MM.1S (cell line): ENCODE measurements at regions not wholly inside any gene's neighbourhood (a gene's known extent, or its start where the extent isn't known, plus 50 kb on each side); places are given as distances from the start of the nearest gene placed in this dataset.

Experiments
- DNase-seq: peaks from one replicate; pipeline ENCODE4 v3.0.0-alpha.2; 2015
- H2AFZ ChIP-seq: fragments of 300-600 bp; sonication (generic); 2 replicates; pipeline ENCODE4 v1.6.0; 2016; ENCODE audit warnings: antibody characterized with exemption, low read length
- H3F3A ChIP-seq: fragments of 300-600 bp; sonication (generic); 2 replicates; pipeline ENCODE4 v1.6.1; 2016; ENCODE audit warnings: mild to moderate bottlenecking, antibody characterized with exemption, low read length, moderate library complexity, mixed read lengths; ENCODE audit not compliant: insufficient read depth
- H3K27ac ChIP-seq: fragments of 300-600 bp; sonication (generic); 2 replicates; pipeline ENCODE4 v1.5.1; 2016; ENCODE audit warnings: mild to moderate bottlenecking, low read length
- H3K27me3 ChIP-seq: fragments of 300-600 bp; sonication (generic); replicated peaks from 2 replicates; pipeline ENCODE4 v1.6.0; 2016; ENCODE audit warnings: low read length; ENCODE audit not compliant: insufficient read depth
- H3K36me3 ChIP-seq: fragments of 300-600 bp; sonication (generic); replicated peaks from 2 replicates; pipeline ENCODE4 v1.6.1; 2016; ENCODE audit warnings: mild to moderate bottlenecking, low read length, mixed read lengths; ENCODE audit not compliant: insufficient read depth
- H3K4me1 ChIP-seq: fragments of 300-600 bp; sonication (generic); 2 replicates; pipeline ENCODE4 v1.6.1; 2016; ENCODE audit warnings: low read length, mixed read lengths
- H3K4me2 ChIP-seq: fragments of 300-600 bp; sonication (generic); 2 replicates; pipeline ENCODE4 v1.6.0; 2016; ENCODE audit warnings: low read depth, low read length
- H3K4me3 ChIP-seq: fragments of 300-600 bp; sonication (generic); 2 replicates; pipeline ENCODE4 v1.5.1; 2016; ENCODE audit warnings: low read length, mixed read lengths
- H3K79me2 ChIP-seq: fragments of 300-600 bp; sonication (generic); 2 replicates; pipeline ENCODE4 v1.6.1; 2016; ENCODE audit warnings: mixed run types, low read length, mixed read lengths
- H3K9ac ChIP-seq: fragments of 300-600 bp; sonication (generic); 2 replicates; pipeline ENCODE4 v1.6.1; 2016; ENCODE audit warnings: low read length, mixed read lengths
- H3K9me2 ChIP-seq: fragments of 300-600 bp; sonication (generic); replicated peaks from 2 replicates; pipeline ENCODE4 v1.6.1; 2016; ENCODE audit warnings: mild to moderate bottlenecking, low read length, mixed read lengths; ENCODE audit not compliant: insufficient read depth
- H3K9me3 ChIP-seq: fragments of 300-600 bp; sonication (generic); replicated peaks from 2 replicates; pipeline ENCODE4 v1.6.1; 2016; ENCODE audit warnings: mild to moderate bottlenecking, low read length, mixed read lengths; ENCODE audit not compliant: insufficient read depth
- H4K20me1 ChIP-seq: fragments of 300-600 bp; sonication (generic); 2 replicates; pipeline ENCODE4 v1.6.1; 2016; ENCODE audit warnings: mild to moderate bottlenecking, low read length, moderate library complexity, mixed read lengths; ENCODE audit not compliant: insufficient read depth
- EZH2 ChIP-seq: fragments of 300-600 bp; sonication (generic); optimal IDR thresholded peaks from 2 replicates; pipeline ENCODE3; 2017; ENCODE audit warnings: low read depth, mild to moderate bottlenecking, antibody characterized with exemption, low read length, mixed read lengths
- EZH2phosphoT487 ChIP-seq: fragments of 300-600 bp; sonication (generic); IDR thresholded peaks from 2 replicates; pipeline ENCODE4 v1.6.1; 2018; ENCODE audit warnings: antibody characterized with exemption, low read length
- TF ChIP-seq, protein P1 (sequence below): fragments of 300-600 bp; sonication (generic); IDR thresholded peaks from 2 replicates; pipeline ENCODE4 v1.5.1; 2016; ENCODE audit warnings: antibody characterized with exemption, low read length, mixed read lengths

DNA sequence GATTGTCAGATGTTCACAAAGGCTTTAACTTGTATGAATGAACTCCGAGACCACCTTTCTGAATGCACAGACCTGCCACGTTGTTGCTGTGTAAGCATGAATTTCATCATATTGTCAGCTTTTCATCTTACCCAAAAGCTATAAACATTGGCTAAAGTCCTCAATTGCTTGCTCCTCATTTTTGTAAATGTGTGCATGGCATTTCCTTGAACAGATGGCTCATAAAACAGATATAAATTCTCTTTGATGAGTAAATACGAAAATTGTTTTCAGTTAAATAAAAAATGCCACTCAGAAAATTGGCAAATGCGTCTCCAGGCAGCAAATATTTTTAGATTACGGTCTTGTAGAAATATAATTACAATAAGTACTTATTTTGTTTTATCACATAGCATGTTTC lies 226.0 kb upstream of the NDN start:
- TF ChIP-seq EZH2phosphoT487 (no peak), EZH2 (no peak)
- TF ChIP-seq, protein P1, sequence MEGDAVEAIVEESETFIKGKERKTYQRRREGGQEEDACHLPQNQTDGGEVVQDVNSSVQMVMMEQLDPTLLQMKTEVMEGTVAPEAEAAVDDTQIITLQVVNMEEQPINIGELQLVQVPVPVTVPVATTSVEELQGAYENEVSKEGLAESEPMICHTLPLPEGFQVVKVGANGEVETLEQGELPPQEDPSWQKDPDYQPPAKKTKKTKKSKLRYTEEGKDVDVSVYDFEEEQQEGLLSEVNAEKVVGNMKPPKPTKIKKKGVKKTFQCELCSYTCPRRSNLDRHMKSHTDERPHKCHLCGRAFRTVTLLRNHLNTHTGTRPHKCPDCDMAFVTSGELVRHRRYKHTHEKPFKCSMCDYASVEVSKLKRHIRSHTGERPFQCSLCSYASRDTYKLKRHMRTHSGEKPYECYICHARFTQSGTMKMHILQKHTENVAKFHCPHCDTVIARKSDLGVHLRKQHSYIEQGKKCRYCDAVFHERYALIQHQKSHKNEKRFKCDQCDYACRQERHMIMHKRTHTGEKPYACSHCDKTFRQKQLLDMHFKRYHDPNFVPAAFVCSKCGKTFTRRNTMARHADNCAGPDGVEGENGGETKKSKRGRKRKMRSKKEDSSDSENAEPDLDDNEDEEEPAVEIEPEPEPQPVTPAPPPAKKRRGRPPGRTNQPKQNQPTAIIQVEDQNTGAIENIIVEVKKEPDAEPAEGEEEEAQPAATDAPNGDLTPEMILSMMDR, result no peak
- Histone ChIP-seq H3K36me3 (no peaks in the 10 kb centered on the region), H3K79me2 (no peaks in the 10 kb centered on the region), H2AFZ (no peak overlapping the region), H3K4me3 (no peak overlapping the region), H3K9me3 (no peaks in the 10 kb centered on the region), H3K9me2 (no peaks in the 10 kb centered on the region), H4K20me1 (no peaks in the 10 kb centered on the region), H3K4me1 (no peaks in the 10 kb centered on the region), H3K9ac (no peak overlapping the region), H3K4me2 (no peak overlapping the region), H3F3A (no peaks in the 10 kb centered on the region), H3K27ac (no peak overlapping the region), H3K27me3 (no peaks in the 10 kb centered on the region)
- no peak for DNase-seq

DNA sequence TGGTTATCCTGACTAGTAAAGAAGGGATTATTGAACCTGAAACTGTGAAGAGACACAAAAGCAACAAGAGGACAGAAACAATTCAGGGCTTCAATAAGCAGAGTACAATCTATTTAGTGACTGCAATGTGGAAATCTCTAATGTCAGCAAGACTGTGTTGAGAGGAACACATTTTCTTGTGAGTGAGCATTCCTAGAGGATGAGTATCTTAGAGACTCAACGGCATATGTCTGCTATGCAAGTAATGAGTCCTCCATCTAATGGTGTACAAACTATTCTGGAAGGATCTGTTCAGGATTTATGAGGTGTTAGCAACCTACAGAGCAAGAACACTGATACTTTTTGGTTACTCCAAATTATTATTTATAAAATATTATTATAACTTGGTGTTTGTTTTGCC lies 226.5 kb upstream of the NDN start:
- no peak overlapping the region for H3K4me2 ChIP-seq
- H3K9ac ChIP-seq, result no peak overlapping the region
- no peak overlapping the region for H3K4me3 ChIP-seq
- no peak for DNase-seq
- TF ChIP-seq, protein P1, result no peak
- TF ChIP-seq EZH2phosphoT487 (no peak), EZH2 (no peak)
- H3K36me3 ChIP-seq, result no peaks in the 10 kb centered on the region
- no peaks in the 10 kb centered on the region for H3K27me3 ChIP-seq
- H3K4me1 ChIP-seq, result no peaks in the 10 kb centered on the region
- no peaks in the 10 kb centered on the region for H3F3A ChIP-seq
- H3K27ac ChIP-seq, result no peak overlapping the region
- no peaks in the 10 kb centered on the region for H3K9me2 ChIP-seq
- H3K79me2 ChIP-seq, result no peaks in the 10 kb centered on the region
- H2AFZ ChIP-seq, result no peak overlapping the region
- no peaks in the 10 kb centered on the region for H3K9me3 ChIP-seq
- no peaks in the 10 kb centered on the region for H4K20me1 ChIP-seq

DNA sequence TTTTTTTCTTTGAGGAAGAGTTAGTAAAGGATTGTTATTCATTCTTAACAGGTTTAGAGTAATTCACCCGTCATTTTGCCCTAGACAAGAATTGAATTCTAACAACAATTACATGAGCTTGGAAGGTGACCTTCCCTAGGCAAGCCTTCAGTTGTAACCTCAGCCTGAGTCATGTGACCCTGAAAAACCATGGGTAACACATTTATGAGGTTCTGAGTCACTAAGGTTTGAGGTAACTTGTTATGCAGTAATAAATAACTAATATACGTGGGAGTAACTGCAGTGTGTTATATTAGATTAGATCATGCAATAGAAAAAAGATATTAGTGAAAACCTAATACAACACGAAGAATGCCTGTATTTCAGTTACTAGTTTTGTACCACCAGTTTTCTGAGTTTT lies 237.6 kb upstream of the NDN start:
- H3K27ac ChIP-seq, result no peak overlapping the region
- H3K4me3 ChIP-seq, result no peak overlapping the region
- no peaks in the 10 kb centered on the region for H4K20me1 ChIP-seq
- no peaks in the 10 kb centered on the region for H3K9me2 ChIP-seq
- no peaks in the 10 kb centered on the region for H3F3A ChIP-seq
- H2AFZ ChIP-seq, result no peak overlapping the region
- no peak overlapping the region for H3K4me2 ChIP-seq
- no peak for DNase-seq
- no peaks in the 10 kb centered on the region for H3K9me3 ChIP-seq
- no peaks in the 10 kb centered on the region for H3K79me2 ChIP-seq
- H3K9ac ChIP-seq, result no peak overlapping the region
- TF ChIP-seq, protein P1, result no peak
- TF ChIP-seq EZH2, result no peak
- no peak for TF ChIP-seq EZH2phosphoT487
- H3K36me3 ChIP-seq, result no peaks in the 10 kb centered on the region
- H3K27me3 ChIP-seq, result no peaks in the 10 kb centered on the region
- no peaks in the 10 kb centered on the region for H3K4me1 ChIP-seq
